ENCODE measurements at regions not wholly inside any gene's neighbourhood (a gene's known extent, or its start where the extent isn't known, plus 50 kb on each side); places are given as distances from the start of the nearest gene placed in this dataset.

DNA sequence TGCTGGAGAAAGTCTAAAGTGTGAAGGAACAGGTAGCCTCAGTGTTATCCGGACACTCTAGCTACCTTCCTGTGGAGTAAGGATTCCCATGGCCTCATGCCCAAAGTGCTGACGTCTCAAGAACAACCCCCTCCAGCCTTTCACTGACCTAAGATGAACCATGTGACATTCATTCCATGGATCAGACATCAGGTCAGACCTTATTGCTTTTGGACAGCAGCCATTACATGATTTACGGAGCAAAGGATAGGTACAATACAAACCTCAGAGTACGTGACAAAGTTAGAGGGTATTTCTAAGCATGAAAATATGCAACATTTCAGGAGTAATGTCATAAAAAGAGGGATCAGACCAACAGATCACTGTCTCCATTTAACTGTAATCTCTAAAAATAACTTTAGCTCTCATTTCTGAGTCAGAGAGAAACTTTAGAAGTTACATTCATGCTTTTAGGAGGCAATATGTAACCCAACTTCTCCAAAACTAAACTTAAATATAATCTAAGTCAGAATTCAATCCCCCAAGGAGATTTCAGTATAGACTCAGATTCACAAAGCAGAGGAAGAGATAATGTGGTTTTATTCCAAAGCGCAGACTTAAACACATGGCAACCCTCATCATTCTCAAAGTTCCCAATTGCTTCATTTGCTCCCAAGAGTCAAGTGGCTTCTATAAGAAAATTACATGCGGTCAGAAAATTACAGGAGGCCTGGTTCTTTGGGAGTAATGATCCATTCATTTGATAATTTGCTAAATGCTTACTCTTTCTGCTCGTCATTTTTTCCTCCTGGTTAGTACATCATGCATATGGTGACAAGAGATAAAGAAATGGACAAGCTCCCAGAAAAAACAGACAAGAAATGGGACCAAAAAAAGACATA lies 280.4 kb downstream of the SETD4 start:
- no peak for TF ChIP-seq ZNF565 (CRISPR knock-in tag; conservative IDR thresholded peaks at IDR 0.05; ENCODE audit: low read depth)
- no peak for TF ChIP-seq PATZ1 (CRISPR knock-in tag; IDR thresholded peaks at IDR 0.05; ENCODE audit: borderline replicate concordance)
- no peak for TF ChIP-seq PPARA (CRISPR knock-in tag; IDR thresholded peaks at IDR 0.05; ENCODE audit: borderline replicate concordance)
- no peak for TF ChIP-seq ZNF8 (CRISPR knock-in tag; IDR thresholded peaks at IDR 0.05)
- TF ChIP-seq, protein P1, sequence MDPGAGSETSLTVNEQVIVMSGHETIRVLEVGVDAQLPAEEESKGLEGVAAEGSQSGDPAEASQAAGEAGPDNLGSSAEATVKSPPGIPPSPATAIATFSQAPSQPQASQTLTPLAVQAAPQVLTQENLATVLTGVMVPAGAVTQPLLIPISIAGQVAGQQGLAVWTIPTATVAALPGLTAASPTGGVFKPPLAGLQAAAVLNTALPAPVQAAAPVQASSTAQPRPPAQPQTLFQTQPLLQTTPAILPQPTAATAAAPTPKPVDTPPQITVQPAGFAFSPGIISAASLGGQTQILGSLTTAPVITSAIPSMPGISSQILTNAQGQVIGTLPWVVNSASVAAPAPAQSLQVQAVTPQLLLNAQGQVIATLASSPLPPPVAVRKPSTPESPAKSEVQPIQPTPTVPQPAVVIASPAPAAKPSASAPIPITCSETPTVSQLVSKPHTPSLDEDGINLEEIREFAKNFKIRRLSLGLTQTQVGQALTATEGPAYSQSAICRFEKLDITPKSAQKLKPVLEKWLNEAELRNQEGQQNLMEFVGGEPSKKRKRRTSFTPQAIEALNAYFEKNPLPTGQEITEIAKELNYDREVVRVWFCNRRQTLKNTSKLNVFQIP (CRISPR knock-in tag; IDR thresholded peaks at IDR 0.05; ENCODE audit: borderline replicate concordance, low read depth): no peak
- TF ChIP-seq ZFP3 (CRISPR knock-in tag; IDR thresholded peaks at IDR 0.05): no peak
- TF ChIP-seq CSDC2 (CRISPR knock-in tag; IDR thresholded peaks at IDR 0.05): no peak
- TF ChIP-seq ISL1 (CRISPR knock-in tag; IDR thresholded peaks at IDR 0.05): no peak
- TF ChIP-seq, protein P2, sequence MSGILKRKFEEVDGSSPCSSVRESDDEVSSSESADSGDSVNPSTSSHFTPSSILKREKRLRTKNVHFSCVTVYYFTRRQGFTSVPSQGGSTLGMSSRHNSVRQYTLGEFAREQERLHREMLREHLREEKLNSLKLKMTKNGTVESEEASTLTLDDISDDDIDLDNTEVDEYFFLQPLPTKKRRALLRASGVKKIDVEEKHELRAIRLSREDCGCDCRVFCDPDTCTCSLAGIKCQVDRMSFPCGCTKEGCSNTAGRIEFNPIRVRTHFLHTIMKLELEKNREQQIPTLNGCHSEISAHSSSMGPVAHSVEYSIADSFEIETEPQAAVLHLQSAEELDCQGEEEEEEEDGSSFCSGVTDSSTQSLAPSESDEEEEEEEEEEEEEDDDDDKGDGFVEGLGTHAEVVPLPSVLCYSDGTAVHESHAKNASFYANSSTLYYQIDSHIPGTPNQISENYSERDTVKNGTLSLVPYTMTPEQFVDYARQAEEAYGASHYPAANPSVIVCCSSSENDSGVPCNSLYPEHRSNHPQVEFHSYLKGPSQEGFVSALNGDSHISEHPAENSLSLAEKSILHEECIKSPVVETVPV (CRISPR knock-in tag; IDR thresholded peaks at IDR 0.05): no peak
- TF ChIP-seq, protein P3, sequence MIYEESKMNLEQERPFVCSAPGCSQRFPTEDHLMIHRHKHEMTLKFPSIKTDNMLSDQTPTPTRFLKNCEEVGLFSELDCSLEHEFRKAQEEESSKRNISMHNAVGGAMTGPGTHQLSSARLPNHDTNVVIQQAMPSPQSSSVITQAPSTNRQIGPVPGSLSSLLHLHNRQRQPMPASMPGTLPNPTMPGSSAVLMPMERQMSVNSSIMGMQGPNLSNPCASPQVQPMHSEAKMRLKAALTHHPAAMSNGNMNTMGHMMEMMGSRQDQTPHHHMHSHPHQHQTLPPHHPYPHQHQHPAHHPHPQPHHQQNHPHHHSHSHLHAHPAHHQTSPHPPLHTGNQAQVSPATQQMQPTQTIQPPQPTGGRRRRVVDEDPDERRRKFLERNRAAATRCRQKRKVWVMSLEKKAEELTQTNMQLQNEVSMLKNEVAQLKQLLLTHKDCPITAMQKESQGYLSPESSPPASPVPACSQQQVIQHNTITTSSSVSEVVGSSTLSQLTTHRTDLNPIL (CRISPR knock-in tag; IDR thresholded peaks at IDR 0.05; ENCODE audit: low read depth): no peak
- TF ChIP-seq ARNTL (CRISPR knock-in tag; IDR thresholded peaks at IDR 0.05; ENCODE audit: borderline replicate concordance, low read depth): no peak
- no peak for TF ChIP-seq ZFP30 (CRISPR knock-in tag; IDR thresholded peaks at IDR 0.05)
- TF ChIP-seq ZNF70 (CRISPR knock-in tag; IDR thresholded peaks at IDR 0.05): no peak
- TF ChIP-seq TOX (CRISPR knock-in tag; IDR thresholded peaks at IDR 0.05; ENCODE audit: borderline replicate concordance): no peak
- no peak for TF ChIP-seq TCF4 (CRISPR knock-in tag; IDR thresholded peaks at IDR 0.05; ENCODE audit: borderline replicate concordance)
- TF ChIP-seq, protein P4, sequence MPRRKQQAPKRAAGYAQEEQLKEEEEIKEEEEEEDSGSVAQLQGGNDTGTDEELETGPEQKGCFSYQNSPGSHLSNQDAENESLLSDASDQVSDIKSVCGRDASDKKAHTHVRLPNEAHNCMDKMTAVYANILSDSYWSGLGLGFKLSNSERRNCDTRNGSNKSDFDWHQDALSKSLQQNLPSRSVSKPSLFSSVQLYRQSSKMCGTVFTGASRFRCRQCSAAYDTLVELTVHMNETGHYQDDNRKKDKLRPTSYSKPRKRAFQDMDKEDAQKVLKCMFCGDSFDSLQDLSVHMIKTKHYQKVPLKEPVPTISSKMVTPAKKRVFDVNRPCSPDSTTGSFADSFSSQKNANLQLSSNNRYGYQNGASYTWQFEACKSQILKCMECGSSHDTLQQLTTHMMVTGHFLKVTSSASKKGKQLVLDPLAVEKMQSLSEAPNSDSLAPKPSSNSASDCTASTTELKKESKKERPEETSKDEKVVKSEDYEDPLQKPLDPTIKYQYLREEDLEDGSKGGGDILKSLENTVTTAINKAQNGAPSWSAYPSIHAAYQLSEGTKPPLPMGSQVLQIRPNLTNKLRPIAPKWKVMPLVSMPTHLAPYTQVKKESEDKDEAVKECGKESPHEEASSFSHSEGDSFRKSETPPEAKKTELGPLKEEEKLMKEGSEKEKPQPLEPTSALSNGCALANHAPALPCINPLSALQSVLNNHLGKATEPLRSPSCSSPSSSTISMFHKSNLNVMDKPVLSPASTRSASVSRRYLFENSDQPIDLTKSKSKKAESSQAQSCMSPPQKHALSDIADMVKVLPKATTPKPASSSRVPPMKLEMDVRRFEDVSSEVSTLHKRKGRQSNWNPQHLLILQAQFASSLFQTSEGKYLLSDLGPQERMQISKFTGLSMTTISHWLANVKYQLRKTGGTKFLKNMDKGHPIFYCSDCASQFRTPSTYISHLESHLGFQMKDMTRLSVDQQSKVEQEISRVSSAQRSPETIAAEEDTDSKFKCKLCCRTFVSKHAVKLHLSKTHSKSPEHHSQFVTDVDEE (CRISPR knock-in tag; IDR thresholded peaks at IDR 0.05): no peak
- no peak for TF ChIP-seq BACH2 (CRISPR knock-in tag; IDR thresholded peaks at IDR 0.05; ENCODE audit: borderline replicate concordance)
- TF ChIP-seq GLIS3 (CRISPR knock-in tag; IDR thresholded peaks at IDR 0.05): no peak
- peak; percentile 89 for ATAC-seq

DNA sequence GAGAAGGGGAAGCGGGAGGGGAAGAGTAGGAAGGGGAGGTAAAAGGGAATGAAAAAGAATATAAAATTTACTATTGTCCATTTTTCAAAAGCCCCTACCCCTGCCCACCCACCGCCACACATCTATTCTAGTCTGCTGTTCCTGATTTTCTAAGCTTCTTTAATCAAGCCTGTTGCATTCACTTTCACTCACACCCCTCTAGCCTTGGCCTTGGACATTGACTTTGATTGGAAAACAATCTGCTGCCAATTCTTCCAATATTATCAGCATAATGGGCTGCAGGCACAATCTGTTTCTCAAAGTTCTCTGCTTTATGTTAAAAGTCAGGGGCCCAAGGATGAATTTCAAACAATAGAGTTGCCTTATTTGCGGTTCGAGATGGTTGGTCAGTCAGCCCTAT lies 281.2 kb downstream of the SETD4 start:
- TF ChIP-seq TCF4 (CRISPR knock-in tag; IDR thresholded peaks at IDR 0.05; ENCODE audit: borderline replicate concordance): no peak
- no peak for TF ChIP-seq ZFP3 (CRISPR knock-in tag; IDR thresholded peaks at IDR 0.05)
- no peak for TF ChIP-seq ZNF565 (CRISPR knock-in tag; conservative IDR thresholded peaks at IDR 0.05; ENCODE audit: low read depth)
- TF ChIP-seq ISL1 (CRISPR knock-in tag; IDR thresholded peaks at IDR 0.05): no peak
- no peak for TF ChIP-seq GLIS3 (CRISPR knock-in tag; IDR thresholded peaks at IDR 0.05)
- no peak for TF ChIP-seq PPARA (CRISPR knock-in tag; IDR thresholded peaks at IDR 0.05; ENCODE audit: borderline replicate concordance)
- TF ChIP-seq ARNTL (CRISPR knock-in tag; IDR thresholded peaks at IDR 0.05; ENCODE audit: borderline replicate concordance, low read depth): no peak
- no peak for TF ChIP-seq CSDC2 (CRISPR knock-in tag; IDR thresholded peaks at IDR 0.05)
- TF ChIP-seq ZNF8 (CRISPR knock-in tag; IDR thresholded peaks at IDR 0.05): no peak
- TF ChIP-seq ZNF70 (CRISPR knock-in tag; IDR thresholded peaks at IDR 0.05): no peak
- TF ChIP-seq OSR1 (CRISPR knock-in tag; IDR thresholded peaks at IDR 0.05): no peak
- ATAC-seq: no peak; the same call in 2 of the 3 replicates

Data from SK-N-SH treated with all-trans-retinoic acid at 6 μM for 48 hours (cell line).